Loucy (cell line): ENCODE measurements at regions not wholly inside any gene's neighbourhood (a gene's known extent, or its start where the extent isn't known, plus 50 kb on each side); places are given as distances from the start of the nearest gene placed in this dataset.

Source experiments
- H2AFZ ChIP-seq: fragments of 200-600 bp; sonication (generic); 2 replicates; pipeline ENCODE4 v1.6.0; 2016; ENCODE audit warnings: antibody characterized with exemption, mild to moderate bottlenecking, low read length, moderate library complexity
- H3F3A ChIP-seq: fragments of 200-600 bp; 2 replicates; pipeline ENCODE4 v1.6.0; 2016; ENCODE audit warnings: antibody characterized with exemption, low read depth, mild to moderate bottlenecking
- H3K27me3 ChIP-seq: fragments of 200-600 bp; sonication (generic); 2 replicates; pipeline ENCODE4 v1.6.1; 2014; ENCODE audit warnings: low read length, mild to moderate bottlenecking; ENCODE audit not compliant: insufficient read depth, poor library complexity, severe bottlenecking
- H3K36me3 ChIP-seq: fragments of 200-600 bp; sonication (generic); 2 replicates; pipeline ENCODE4 v1.6.1; 2016; ENCODE audit warnings: low read length; ENCODE audit not compliant: insufficient read depth
- H3K4me1 ChIP-seq: fragments of 200-600 bp; sonication (generic); 2 replicates; pipeline ENCODE4 v1.5.1; 2014; ENCODE audit warnings: low read length, mild to moderate bottlenecking; ENCODE audit not compliant: insufficient read depth, poor library complexity, severe bottlenecking
- H3K4me2 ChIP-seq: fragments of 200-600 bp; sonication (generic); 2 replicates; pipeline ENCODE4 v1.6.0; 2014; ENCODE audit warnings: antibody characterized with exemption, low read length, low read depth, mild to moderate bottlenecking; ENCODE audit not compliant: poor library complexity, severe bottlenecking
- H3K4me3 ChIP-seq: fragments of 200-600 bp; sonication (generic); 2 replicates; pipeline ENCODE4 v1.5.1; 2014; ENCODE audit warnings: low read length, mild to moderate bottlenecking, mixed read lengths; ENCODE audit not compliant: poor library complexity, severe bottlenecking
- H3K79me2 ChIP-seq: fragments of 200-600 bp; sonication (generic); 2 replicates; pipeline ENCODE4 v1.6.1; 2014; ENCODE audit warnings: low read length; ENCODE audit not compliant: insufficient read depth
- H3K9ac ChIP-seq: fragments of 200-600 bp; sonication (generic); 2 replicates; pipeline ENCODE4 v1.6.0; 2014; ENCODE audit warnings: mild to moderate bottlenecking, low read depth, low read length, moderate library complexity; ENCODE audit not compliant: poor library complexity, severe bottlenecking
- H3K9me2 ChIP-seq: fragments of 200-600 bp; sonication (generic); replicated peaks from 2 replicates; pipeline ENCODE4 v1.6.1; 2016; ENCODE audit warnings: low read depth, low read length, mixed read lengths
- H3K9me3 ChIP-seq: fragments of 200-600 bp; sonication (generic); 2 replicates; pipeline ENCODE4 v1.6.1; 2014; ENCODE audit warnings: mild to moderate bottlenecking, antibody characterized with exemption, low read length, low read depth; ENCODE audit not compliant: insufficient read depth
- H4K20me1 ChIP-seq: fragments of 200-600 bp; sonication (generic); 2 replicates; pipeline ENCODE4 v1.6.0; 2014; ENCODE audit warnings: antibody characterized with exemption, low read length, mild to moderate bottlenecking; ENCODE audit not compliant: insufficient read depth, poor library complexity, severe bottlenecking
- CTCF ChIP-seq: fragments of 200-600 bp; sonication (generic); conservative IDR thresholded peaks from 2 replicates; pipeline ENCODE4 v1.5.1; 2014; ENCODE audit warnings: mild to moderate bottlenecking, antibody characterized with exemption, low read length
- EZH2phosphoT487 ChIP-seq: fragments of 200-600 bp; IDR thresholded peaks from 2 replicates; pipeline ENCODE4 v1.6.1; 2018; ENCODE audit warnings: antibody characterized with exemption, mild to moderate bottlenecking, moderate library complexity, borderline replicate concordance

- H3K4me3 ChIP-seq: no peak overlapping the region
- H3K27me3 ChIP-seq: no peaks in the 10 kb centered on the region
- H4K20me1 ChIP-seq: no peaks in the 10 kb centered on the region
- H3K9me2 ChIP-seq: no peaks in the 10 kb centered on the region
- H3K36me3 ChIP-seq: no peaks in the 10 kb centered on the region
- no peaks in the 10 kb centered on the region for H3K9me3 ChIP-seq
- H3K79me2 ChIP-seq: no peaks in the 10 kb centered on the region
- no peaks in the 10 kb centered on the region for H3F3A ChIP-seq
- no peak overlapping the region for H2AFZ ChIP-seq
- H3K4me2 ChIP-seq: no peak overlapping the region
- TF ChIP-seq EZH2phosphoT487: no peak
- H3K9ac ChIP-seq: no peak overlapping the region
- H3K4me1 ChIP-seq: no peaks in the 10 kb centered on the region
Observed at GRCh38 chr3:180534828-180535227, 67.1 kb upstream of the TTC14 start.

- Histone ChIP-seq H3K36me3 (no peaks in the 10 kb centered on the region), H3K4me1 (no peaks in the 10 kb centered on the region), H3K9me3 (no peaks in the 10 kb centered on the region), H3K9ac (no peak overlapping the region), H3F3A (no peaks in the 10 kb centered on the region), H2AFZ (no peak overlapping the region), H3K79me2 (no peaks in the 10 kb centered on the region), H3K27me3 (no peaks in the 10 kb centered on the region), H4K20me1 (no peaks in the 10 kb centered on the region), H3K4me2 (no peak overlapping the region), H3K9me2 (no peaks in the 10 kb centered on the region), H3K4me3 (no peak overlapping the region)
- TF ChIP-seq EZH2phosphoT487: no peak
- no peak for TF ChIP-seq CTCF
Observed at GRCh38 chr3:180538493-180538892, 63.5 kb upstream of the TTC14 start.

- no peaks in the 10 kb centered on the region for H4K20me1 ChIP-seq
- no peak overlapping the region for H3K9ac ChIP-seq
- H3K27me3 ChIP-seq: no peaks in the 10 kb centered on the region
- H2AFZ ChIP-seq: no peak overlapping the region
- H3K9me2 ChIP-seq: no peaks in the 10 kb centered on the region
- no peaks in the 10 kb centered on the region for H3K9me3 ChIP-seq
- TF ChIP-seq EZH2phosphoT487 (no peak), CTCF (no peak)
- H3K36me3 ChIP-seq: no peaks in the 10 kb centered on the region
- no peaks in the 10 kb centered on the region for H3K79me2 ChIP-seq
- no peak overlapping the region for H3K4me2 ChIP-seq
- no peaks in the 10 kb centered on the region for H3F3A ChIP-seq
- H3K4me3 ChIP-seq: no peak overlapping the region
- H3K4me1 ChIP-seq: no peaks in the 10 kb centered on the region
Observed at GRCh38 chr3:180543877-180544276, 58.1 kb upstream of the TTC14 start.

- no peak for TF ChIP-seq CTCF
- no peak for TF ChIP-seq EZH2phosphoT487
- H3K36me3 ChIP-seq: no peaks in the 10 kb centered on the region
- no peaks in the 10 kb centered on the region for H4K20me1 ChIP-seq
- no peaks in the 10 kb centered on the region for H3K4me1 ChIP-seq
- no peaks in the 10 kb centered on the region for H3K9me3 ChIP-seq
- H3K9me2 ChIP-seq: no peaks in the 10 kb centered on the region
- H3K79me2 ChIP-seq: no peaks in the 10 kb centered on the region
- H3K27me3 ChIP-seq: no peaks in the 10 kb centered on the region
- H3K4me2 ChIP-seq: no peak overlapping the region
- H3F3A ChIP-seq: no peaks in the 10 kb centered on the region
- no peak overlapping the region for H3K4me3 ChIP-seq
- no peak overlapping the region for H3K9ac ChIP-seq
- H2AFZ ChIP-seq: no peak overlapping the region
Observed at GRCh38 chr3:180546863-180547262, 55.1 kb upstream of the TTC14 start.
